ENCODE measurements at regions not wholly inside any gene's neighbourhood (a gene's known extent, or its start where the extent isn't known, plus 50 kb on each side); places are given as distances from the start of the nearest gene placed in this dataset.

- no peaks in the 10 kb centered on the region for H3K27me3 ChIP-seq
- H3K4me3 ChIP-seq, result no peak overlapping the region
- H3K4me1 ChIP-seq, result peaks cover 10 to 24% (median 19%) of the 10 kb centered on the region in 4 donors
- peak overlapping the region; percentile 11 to 67 (median 56) for H3K27ac ChIP-seq (replicated peaks in 1 of 4)
- DNase-seq (ENCODE audit: extremely low spot score), result no peak
- no peak for TF ChIP-seq POLR2AphosphoS5 (IDR thresholded peaks at IDR 0.05)
- TF ChIP-seq POLR2A (IDR thresholded peaks at IDR 0.05; ENCODE audit: low read depth), result no peak
- TF ChIP-seq EP300 (IDR thresholded peaks at IDR 0.05), result no peak
- TF ChIP-seq CTCF (IDR thresholded peaks at IDR 0.05), result no peak
- H3K9me3 ChIP-seq, result no peaks in the 10 kb centered on the region
- intact Hi-C loops (cut with DNase I), result no loop called here
- WGBS, result 40% methylated on average over 2 of the region's 2 CpGs
- no peaks in the 10 kb centered on the region for H3K36me3 ChIP-seq
Observed at GRCh38 chr4:189304167-189304566, 636.5 kb upstream of the FRG1 start.

GRCh38 chr4:189304809-189305208 lies 635.9 kb upstream of the FRG1 start:
- no peak for DNase-seq (ENCODE audit: extremely low spot score)
- H3K27ac ChIP-seq (replicated peaks in 1 of 4), result peak overlapping the region; percentile 11 to 67 (median 56)
- WGBS, result 0% methylated on average over 2 of the region's 2 CpGs
- H3K9me3 ChIP-seq, result no peaks in the 10 kb centered on the region
- intact Hi-C loops (cut with DNase I), result no loop called here
- H3K27me3 ChIP-seq, result no peaks in the 10 kb centered on the region
- peak overlapping the region in 1 of 4 donors; percentile 2 for H3K4me3 ChIP-seq
- peaks cover 10 to 29% (median 19%) of the 10 kb centered on the region in 4 donors for H3K4me1 ChIP-seq
- H3K36me3 ChIP-seq, result no peaks in the 10 kb centered on the region
- TF ChIP-seq EP300 (IDR thresholded peaks at IDR 0.05) (peak; percentile 8), POLR2AphosphoS5 (IDR thresholded peaks at IDR 0.05) (peak in 1 of 2 donors; percentile 74), CTCF (IDR thresholded peaks at IDR 0.05) (no peak)

GRCh38 chr4:189305500-189305899 lies 635.2 kb upstream of the FRG1 start:
- WGBS, result 51% methylated on average over 3 of the region's 3 CpGs
- no peak for DNase-seq (ENCODE audit: extremely low spot score)
- H3K36me3 ChIP-seq, result no peaks in the 10 kb centered on the region

GRCh38 chr4:189311251-189311650 lies 629.4 kb upstream of the FRG1 start:
- no peak for DNase-seq (ENCODE audit: extremely low spot score)
- Histone ChIP-seq H3K4me3 (no peak overlapping the region), H3K36me3 (no peaks in the 10 kb centered on the region), H3K9me3 (no peaks in the 10 kb centered on the region), H3K27ac (replicated peaks in 1 of 4) (no peak overlapping the region), H3K4me1 (peaks cover 0 to 7% (median 0%) of the 10 kb centered on the region in 4 donors), H3K27me3 (no peaks in the 10 kb centered on the region)
- intact Hi-C loops (cut with DNase I), result no loop called here
- 71% methylated on average over 1 of the region's 1 CpG for WGBS
- TF ChIP-seq POLR2AphosphoS5 (IDR thresholded peaks at IDR 0.05), result no peak
- TF ChIP-seq CTCF (IDR thresholded peaks at IDR 0.05), result no peak
- no peak for TF ChIP-seq POLR2A (IDR thresholded peaks at IDR 0.05; ENCODE audit: low read depth)
- TF ChIP-seq EP300 (IDR thresholded peaks at IDR 0.05), result no peak

More at GRCh38 chr4:189305500-189305899, 635.2 kb upstream of the FRG1 start:
- H3K9me3 ChIP-seq, result no peaks in the 10 kb centered on the region
- peak overlapping the region in 1 of 4 donors; percentile 65 for H3K27ac ChIP-seq (replicated peaks in 1 of 4)
- no peak overlapping the region for H3K4me3 ChIP-seq
- H3K4me1 ChIP-seq, result peaks cover 10 to 31% (median 19%) of the 10 kb centered on the region in 4 donors
- intact Hi-C loops (cut with DNase I), result no loop called here
- no peaks in the 10 kb centered on the region for H3K27me3 ChIP-seq
- no peak for TF ChIP-seq EP300 (IDR thresholded peaks at IDR 0.05)
- TF ChIP-seq CTCF (IDR thresholded peaks at IDR 0.05), result no peak
- TF ChIP-seq POLR2AphosphoS5 (IDR thresholded peaks at IDR 0.05), result no peak
- no peak for TF ChIP-seq POLR2A (IDR thresholded peaks at IDR 0.05; ENCODE audit: low read depth)

GRCh38 chr4:189313064-189313463 lies 627.6 kb upstream of the FRG1 start:
- H3K4me3 ChIP-seq, result no peak overlapping the region
- H3K27ac ChIP-seq (replicated peaks in 1 of 4), result no peak overlapping the region
- H3K9me3 ChIP-seq, result no peaks in the 10 kb centered on the region
- H3K27me3 ChIP-seq, result no peaks in the 10 kb centered on the region
- DNase-seq (ENCODE audit: extremely low spot score), result no peak
- TF ChIP-seq POLR2AphosphoS5 (IDR thresholded peaks at IDR 0.05) (no peak), POLR2A (IDR thresholded peaks at IDR 0.05; ENCODE audit: low read depth) (no peak), CTCF (IDR thresholded peaks at IDR 0.05) (no peak), EP300 (IDR thresholded peaks at IDR 0.05) (no peak)
- intact Hi-C loops (cut with DNase I), result no loop called here
- H3K36me3 ChIP-seq, result no peaks in the 10 kb centered on the region
- peaks cover 0 to 7% (median 0%) of the 10 kb centered on the region in 4 donors for H3K4me1 ChIP-seq
- 68% methylated on average over 4 of the region's 4 CpGs for WGBS
